Activated naive CD4-positive, alpha-beta T cell treated with anti-CD3 and anti-CD28 coated beads for 36 hours (primary cell): ENCODE measurements at regions not wholly inside any gene's neighbourhood (a gene's known extent, or its start where the extent isn't known, plus 50 kb on each side); places are given as distances from the start of the nearest gene placed in this dataset.

Experiments
- CTCF ChIA-PET: fragments of 350-600 bp; sonication (Branson Sonifier 250); formaldehyde crosslinking; loops from one replicate; lab custom pipeline; 2021; ENCODE audit warnings: antibody characterized with exemption; lab: Charles Lee
- DNase-seq: peaks from one replicate; pipeline ENCODE4 v3.0.0-alpha.2; 2020
- H3K27ac Mint-ChIP-seq: one replicate; pipeline ENCODE4 v1.8.0; 2021; ENCODE audit warnings: mild to moderate bottlenecking, mixed read lengths
- H3K27me3 Mint-ChIP-seq: one replicate; pipeline ENCODE4 v1.8.0; 2021; ENCODE audit warnings: low read depth, mixed read lengths
- H3K36me3 Mint-ChIP-seq: one replicate; pipeline ENCODE4 v1.8.0; 2021; ENCODE audit warnings: low read depth, mixed read lengths
- H3K4me1 Mint-ChIP-seq: one replicate; pipeline ENCODE4 v1.8.0; 2021; ENCODE audit warnings: low read depth, mixed read lengths
- H3K4me3 Mint-ChIP-seq: one replicate; pipeline ENCODE4 v1.8.0; 2021; ENCODE audit warnings: mild to moderate bottlenecking, moderate library complexity, mixed read lengths
- H3K9me3 Mint-ChIP-seq: one replicate; pipeline ENCODE4 v1.8.0; 2021; ENCODE audit warnings: mixed read lengths
- intact Hi-C: fragments of 100-400 bp; cut with micrococcal nuclease; formaldehyde crosslinking; loops from one replicate; pipeline ENCODE4 v1.15.1; 2023

DNA sequence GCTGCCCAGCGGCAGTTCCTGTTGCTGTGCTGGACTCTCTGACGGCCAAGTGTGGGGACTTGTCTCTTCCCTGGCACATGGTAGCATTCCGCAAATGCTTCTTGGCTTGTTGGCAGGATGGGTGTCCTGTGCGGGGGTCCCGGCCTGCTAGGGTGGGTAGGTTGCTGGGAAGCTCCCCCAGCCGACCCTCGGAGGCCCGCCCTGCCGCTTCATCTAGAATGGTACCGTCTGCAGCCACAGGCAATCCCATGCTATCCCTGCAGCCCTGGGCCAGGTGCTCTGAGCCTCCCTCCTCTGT is 78.3 kb upstream of the LHX1 start:
- peaks cover 3% of the 10 kb centered on the region for H3K27me3 Mint-ChIP-seq
- intact Hi-C loops: no loop called here
- H3K4me3 Mint-ChIP-seq: no peak overlapping the region
- H3K4me1 Mint-ChIP-seq: peaks cover under 1% of the 10 kb centered on the region
- H3K9me3 Mint-ChIP-seq: no peaks in the 10 kb centered on the region
- no peak overlapping the region for H3K27ac Mint-ChIP-seq
- CTCF ChIA-PET: no interaction called here
- no peaks in the 10 kb centered on the region for H3K36me3 Mint-ChIP-seq
- DNase-seq: no peak

DNA sequence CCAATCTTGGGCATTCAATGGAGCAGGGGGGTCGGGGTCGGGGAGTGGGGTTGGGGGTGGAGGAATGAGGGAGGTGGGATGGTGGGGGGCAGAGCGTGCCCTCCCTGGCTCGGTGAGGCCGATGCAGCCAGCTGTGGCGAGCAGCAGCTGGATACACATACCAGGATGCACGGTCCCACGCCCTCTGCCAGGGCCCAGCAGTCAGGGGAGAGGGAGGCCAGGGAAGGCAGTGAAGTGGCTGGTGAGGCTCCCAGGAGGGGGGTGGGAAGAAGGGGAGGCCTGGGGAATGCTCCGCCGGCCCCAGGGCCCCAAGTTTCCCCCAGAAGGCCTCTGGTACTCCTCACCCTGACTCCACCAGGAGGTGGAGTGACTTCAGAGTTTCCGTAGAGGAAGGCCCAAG is 77.6 kb upstream of the LHX1 start:
- Mint-ChIP-seq H3K9me3 (no peaks in the 10 kb centered on the region), H3K4me3 (no peak overlapping the region), H3K27me3 (peaks cover 3% of the 10 kb centered on the region), H3K27ac (no peak overlapping the region), H3K36me3 (no peaks in the 10 kb centered on the region), H3K4me1 (no peaks in the 10 kb centered on the region)
- no peak for DNase-seq
- intact Hi-C loops: no loop called here
- CTCF ChIA-PET: no interaction called here

DNA sequence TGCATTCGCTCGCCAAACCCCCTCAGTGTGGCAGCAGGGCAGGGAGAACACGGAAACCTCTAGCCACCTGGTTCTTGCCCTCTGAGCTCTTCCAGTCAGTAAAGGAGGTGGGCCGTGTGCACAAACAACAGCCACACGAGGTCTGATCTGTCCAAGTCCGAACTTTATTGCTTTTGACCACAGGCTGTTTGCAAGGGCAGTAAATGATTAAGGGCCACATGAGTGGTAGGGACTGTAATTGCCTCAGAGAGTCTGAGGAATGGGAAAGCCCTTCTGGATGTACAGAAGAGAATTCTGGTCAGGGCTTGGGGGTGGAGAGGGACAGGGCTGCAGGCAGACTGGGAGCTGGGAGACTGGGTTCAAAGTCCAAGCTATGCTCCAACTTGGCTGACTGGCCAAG is 75.7 kb upstream of the LHX1 start:
- Mint-ChIP-seq H3K27me3 (peaks cover 3% of the 10 kb centered on the region), H3K4me3 (no peak overlapping the region), H3K4me1 (no peaks in the 10 kb centered on the region), H3K9me3 (no peaks in the 10 kb centered on the region), H3K36me3 (no peaks in the 10 kb centered on the region), H3K27ac (no peak overlapping the region)
- CTCF ChIA-PET: no interaction called here
- intact Hi-C loops: no loop called here
- DNase-seq: no peak

DNA sequence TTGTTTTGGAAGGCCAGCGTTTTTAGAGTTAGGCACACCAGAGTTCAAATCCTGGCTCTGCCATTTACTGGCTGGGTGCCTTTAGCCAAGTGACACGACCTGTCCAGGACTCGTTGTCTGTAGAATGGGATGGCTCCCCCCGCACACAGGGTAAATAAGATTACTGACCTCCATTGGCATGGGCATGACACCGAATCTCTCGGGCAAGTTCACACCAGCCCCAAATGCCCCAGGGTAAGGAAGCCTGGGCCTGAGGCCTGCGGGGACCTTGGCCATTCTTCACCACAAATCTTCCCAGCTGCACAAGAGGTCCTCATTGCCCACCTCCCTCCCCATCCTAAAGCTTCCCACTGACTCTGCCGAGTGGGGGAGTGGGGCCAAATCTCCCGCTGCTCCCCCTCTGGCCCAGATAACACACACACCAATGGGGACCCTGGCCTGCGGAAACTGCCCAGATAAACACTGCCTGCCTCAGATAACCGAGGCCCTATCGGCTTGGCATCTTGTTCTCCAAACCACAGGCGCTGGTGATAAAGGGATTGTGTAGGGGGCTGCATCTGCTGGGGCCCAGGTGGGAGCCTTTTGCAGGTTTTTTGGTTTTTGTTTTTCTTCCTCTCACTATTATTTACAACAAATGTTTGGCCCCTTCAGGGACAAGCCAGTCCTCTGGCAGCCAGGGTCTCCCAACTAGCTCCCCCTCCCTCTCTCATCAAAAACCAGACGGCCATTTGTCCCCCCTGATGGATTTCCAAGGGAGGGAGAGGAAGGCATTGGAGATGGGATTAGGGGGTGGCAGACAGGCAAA is 75.0 kb upstream of the LHX1 start:
- no peak for DNase-seq
- H3K36me3 Mint-ChIP-seq: no peaks in the 10 kb centered on the region
- no peak overlapping the region for H3K27ac Mint-ChIP-seq
- peaks cover 3% of the 10 kb centered on the region for H3K27me3 Mint-ChIP-seq
- H3K4me1 Mint-ChIP-seq: no peaks in the 10 kb centered on the region
- H3K9me3 Mint-ChIP-seq: no peaks in the 10 kb centered on the region
- CTCF ChIA-PET: no interaction called here
- no peak overlapping the region for H3K4me3 Mint-ChIP-seq
- intact Hi-C loops: no loop called here

DNA sequence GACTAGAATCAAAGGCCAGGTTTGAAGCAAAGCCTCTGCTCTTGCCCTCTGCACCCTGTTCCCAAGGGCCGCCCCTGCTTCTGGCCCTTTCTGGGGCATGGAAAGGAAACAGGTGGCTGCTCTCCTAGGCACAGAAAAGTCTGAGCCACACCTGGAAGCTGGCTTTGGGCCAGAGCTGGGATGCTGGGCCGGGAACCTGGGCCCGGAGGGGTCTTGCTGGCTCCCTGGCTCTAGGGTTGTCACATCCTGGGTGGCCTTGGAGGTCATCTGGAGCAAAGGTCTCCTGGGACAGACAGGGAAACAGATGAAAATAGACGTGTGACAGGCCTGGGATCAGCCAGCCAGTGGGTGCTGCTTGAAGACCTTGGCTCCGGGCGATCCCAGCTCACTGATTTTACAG is 74.1 kb upstream of the LHX1 start:
- H3K9me3 Mint-ChIP-seq: no peaks in the 10 kb centered on the region
- H3K36me3 Mint-ChIP-seq: no peaks in the 10 kb centered on the region
- no peak for DNase-seq
- intact Hi-C loops: no loop called here
- peaks cover 4% of the 10 kb centered on the region for H3K27me3 Mint-ChIP-seq
- no peaks in the 10 kb centered on the region for H3K4me1 Mint-ChIP-seq
- H3K27ac Mint-ChIP-seq: no peak overlapping the region
- H3K4me3 Mint-ChIP-seq: no peak overlapping the region
- CTCF ChIA-PET: no interaction called here

DNA sequence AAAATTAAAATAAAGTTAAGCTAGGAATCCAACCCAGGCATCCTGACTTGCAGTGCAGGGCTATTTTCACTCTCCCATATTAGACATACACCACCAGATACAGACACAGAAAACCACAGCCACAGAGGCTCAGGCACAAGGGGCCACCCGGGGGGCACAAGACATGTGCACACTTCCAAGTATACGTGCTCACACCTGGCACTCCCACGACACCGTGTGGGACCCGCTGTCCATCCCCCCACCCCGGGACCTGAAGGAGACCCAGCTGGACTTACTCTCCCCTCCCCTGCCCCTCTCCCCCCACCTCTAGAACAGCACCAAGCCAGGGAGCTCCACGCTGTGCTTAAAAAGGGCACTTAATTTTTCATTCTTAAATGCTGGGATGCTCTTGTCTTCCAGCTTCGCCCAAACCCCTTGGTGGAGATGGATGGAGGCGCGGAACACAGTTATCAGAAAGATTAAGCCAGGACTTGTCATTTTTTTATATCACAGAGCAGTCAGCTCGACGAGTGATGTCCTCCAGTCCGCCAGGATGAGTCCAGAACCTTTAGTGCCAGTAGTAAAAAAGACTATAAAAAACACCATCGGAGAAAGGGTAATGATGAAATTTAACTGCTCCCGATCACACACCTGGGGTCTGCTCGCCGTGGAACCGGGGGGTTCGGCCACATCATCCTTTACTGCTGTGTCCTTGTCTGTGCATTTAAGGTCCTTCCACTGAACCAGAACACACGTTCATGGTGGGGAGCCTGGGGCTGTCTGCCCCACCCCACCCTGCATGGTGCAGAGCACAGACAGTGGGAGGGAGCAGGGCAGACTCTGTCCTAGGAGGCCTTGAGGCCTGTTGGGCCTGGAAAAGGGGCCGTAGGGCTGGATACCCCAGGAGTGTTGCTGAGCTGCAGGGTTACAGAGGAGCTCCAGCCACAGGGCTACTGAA is 73.3 kb upstream of the LHX1 start:
- H3K4me3 Mint-ChIP-seq: no peak overlapping the region
- H3K4me1 Mint-ChIP-seq: no peaks in the 10 kb centered on the region
- H3K27ac Mint-ChIP-seq: no peak overlapping the region
- no peaks in the 10 kb centered on the region for H3K9me3 Mint-ChIP-seq
- CTCF ChIA-PET: no interaction called here
- intact Hi-C loops: no loop called here
- DNase-seq: no peak
- peaks cover 4% of the 10 kb centered on the region for H3K27me3 Mint-ChIP-seq
- H3K36me3 Mint-ChIP-seq: no peaks in the 10 kb centered on the region

DNA sequence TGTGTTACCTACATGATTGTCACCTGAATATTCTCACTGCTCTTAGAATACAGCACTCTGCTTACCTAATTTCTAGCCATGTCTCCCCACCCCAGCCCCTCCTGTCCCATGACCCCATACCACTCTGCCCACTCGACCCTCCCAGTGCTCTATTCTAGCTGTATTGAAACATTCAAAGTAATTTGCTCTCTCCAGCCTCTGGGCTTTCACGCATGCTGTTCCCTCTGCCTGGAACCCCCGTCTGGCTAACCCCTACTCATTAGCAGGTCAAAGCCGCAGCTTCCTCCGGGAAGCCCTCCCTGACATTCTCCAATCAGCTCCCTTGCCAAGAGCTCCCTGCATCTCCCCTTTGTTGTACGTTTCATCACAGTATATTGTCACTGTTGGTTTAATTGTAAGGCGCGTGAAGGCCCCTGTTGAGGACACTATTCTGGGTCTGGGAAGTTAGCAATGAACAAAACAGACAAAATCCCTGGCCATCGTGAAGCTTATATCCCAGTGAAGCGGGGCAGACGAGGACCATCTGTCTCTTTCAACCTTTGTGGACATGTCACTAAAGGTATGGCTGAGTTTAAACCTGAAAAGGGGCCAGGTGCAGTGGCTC is 72.3 kb upstream of the LHX1 start:
- CTCF ChIA-PET: no interaction called here

DNA sequence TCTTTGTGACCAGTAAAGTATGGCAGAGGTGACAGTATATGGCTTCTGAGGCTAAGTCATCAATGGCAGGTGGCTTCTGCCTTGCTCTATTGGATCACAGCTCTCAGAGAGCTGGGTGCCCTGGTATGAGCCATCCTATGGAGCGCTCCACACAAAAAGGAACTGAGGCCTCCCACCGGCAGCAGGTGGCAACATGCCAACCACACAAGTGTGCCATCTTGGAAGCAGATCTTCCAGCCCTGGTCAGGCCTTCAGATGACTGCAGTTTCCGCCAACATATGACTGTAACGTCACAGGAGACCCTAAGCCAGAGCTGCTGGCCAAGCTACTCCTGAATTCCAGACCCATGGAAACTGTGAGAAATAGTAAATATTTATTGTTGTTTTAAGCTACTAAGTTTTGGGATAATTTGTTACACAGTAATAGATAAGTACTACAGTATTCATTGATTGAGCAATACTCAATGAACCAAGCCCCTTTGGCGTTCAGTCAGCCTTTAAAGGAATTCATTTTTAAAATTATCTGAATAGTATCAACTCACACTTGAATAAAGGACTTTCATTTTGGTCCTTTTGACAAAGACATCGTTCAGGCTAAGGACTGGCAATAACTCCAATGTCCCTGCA is 69.4 kb upstream of the LHX1 start:
- Mint-ChIP-seq H3K27ac (no peak overlapping the region), H3K27me3 (peaks cover 4% of the 10 kb centered on the region), H3K4me1 (no peaks in the 10 kb centered on the region), H3K36me3 (no peaks in the 10 kb centered on the region), H3K4me3 (no peak overlapping the region), H3K9me3 (peaks cover 4% of the 10 kb centered on the region)
- no peak for DNase-seq
- intact Hi-C loops: no loop called here
- CTCF ChIA-PET: no interaction called here

More for the DNA sequence above, 72.3 kb upstream of the LHX1 start:
- Mint-ChIP-seq H3K27me3 (peaks cover 4% of the 10 kb centered on the region), H3K4me3 (no peak overlapping the region), H3K27ac (no peak overlapping the region), H3K4me1 (no peaks in the 10 kb centered on the region), H3K36me3 (no peaks in the 10 kb centered on the region), H3K9me3 (no peaks in the 10 kb centered on the region)
- no peak for DNase-seq
- intact Hi-C loops: no loop called here

DNA sequence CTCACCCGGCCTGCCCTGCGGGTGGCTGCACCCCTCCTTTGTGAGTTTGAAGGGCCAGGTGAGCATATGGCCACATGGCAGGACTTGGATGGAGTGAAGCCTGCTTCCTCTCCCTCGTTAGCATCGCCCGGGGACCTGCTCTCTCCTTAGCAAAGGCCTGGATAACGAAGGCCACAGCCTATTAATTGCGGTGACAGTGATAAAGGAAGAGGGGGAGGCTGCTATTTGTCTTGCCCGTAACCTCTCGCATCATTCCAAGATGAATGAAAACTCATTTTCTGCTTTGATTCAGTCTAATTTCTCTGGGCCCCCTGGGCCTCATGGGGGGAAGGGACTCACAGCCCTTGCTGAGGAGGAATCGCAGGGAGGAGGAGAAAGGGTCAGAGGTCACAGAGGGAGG is 68.5 kb upstream of the LHX1 start:
- CTCF ChIA-PET: no interaction called here
- DNase-seq: no peak
- Mint-ChIP-seq H3K36me3 (no peaks in the 10 kb centered on the region), H3K4me3 (no peak overlapping the region), H3K9me3 (peaks cover 4% of the 10 kb centered on the region), H3K4me1 (no peaks in the 10 kb centered on the region), H3K27me3 (peaks cover 4% of the 10 kb centered on the region), H3K27ac (no peak overlapping the region)
- intact Hi-C loops: no loop called here

DNA sequence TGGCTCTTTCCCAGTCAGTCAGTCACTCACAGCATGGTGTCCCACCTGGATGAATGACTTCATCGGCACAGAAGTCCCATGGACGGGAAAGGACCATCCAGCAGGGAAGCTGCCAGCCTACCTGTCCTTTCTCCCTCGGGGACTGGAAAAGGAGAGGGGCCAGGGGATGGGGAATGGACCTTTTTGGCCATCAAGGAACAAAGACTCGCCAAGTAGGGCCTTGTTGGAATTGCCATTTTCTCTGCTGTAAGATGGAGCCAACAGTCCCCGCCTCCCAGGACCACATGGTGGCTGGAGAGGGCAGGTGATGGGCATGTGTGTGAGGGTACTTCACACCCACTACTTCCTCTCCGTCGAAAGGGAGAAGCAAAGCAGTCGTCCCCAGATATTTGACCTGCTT is 67.8 kb upstream of the LHX1 start:
- CTCF ChIA-PET: no interaction called here
- no peak overlapping the region for H3K4me3 Mint-ChIP-seq
- no peaks in the 10 kb centered on the region for H3K36me3 Mint-ChIP-seq
- intact Hi-C loops: no loop called here
- H3K27ac Mint-ChIP-seq: no peak overlapping the region
- H3K27me3 Mint-ChIP-seq: peaks cover 4% of the 10 kb centered on the region
- no peak for DNase-seq
- H3K9me3 Mint-ChIP-seq: peaks cover 4% of the 10 kb centered on the region
- H3K4me1 Mint-ChIP-seq: no peaks in the 10 kb centered on the region

DNA sequence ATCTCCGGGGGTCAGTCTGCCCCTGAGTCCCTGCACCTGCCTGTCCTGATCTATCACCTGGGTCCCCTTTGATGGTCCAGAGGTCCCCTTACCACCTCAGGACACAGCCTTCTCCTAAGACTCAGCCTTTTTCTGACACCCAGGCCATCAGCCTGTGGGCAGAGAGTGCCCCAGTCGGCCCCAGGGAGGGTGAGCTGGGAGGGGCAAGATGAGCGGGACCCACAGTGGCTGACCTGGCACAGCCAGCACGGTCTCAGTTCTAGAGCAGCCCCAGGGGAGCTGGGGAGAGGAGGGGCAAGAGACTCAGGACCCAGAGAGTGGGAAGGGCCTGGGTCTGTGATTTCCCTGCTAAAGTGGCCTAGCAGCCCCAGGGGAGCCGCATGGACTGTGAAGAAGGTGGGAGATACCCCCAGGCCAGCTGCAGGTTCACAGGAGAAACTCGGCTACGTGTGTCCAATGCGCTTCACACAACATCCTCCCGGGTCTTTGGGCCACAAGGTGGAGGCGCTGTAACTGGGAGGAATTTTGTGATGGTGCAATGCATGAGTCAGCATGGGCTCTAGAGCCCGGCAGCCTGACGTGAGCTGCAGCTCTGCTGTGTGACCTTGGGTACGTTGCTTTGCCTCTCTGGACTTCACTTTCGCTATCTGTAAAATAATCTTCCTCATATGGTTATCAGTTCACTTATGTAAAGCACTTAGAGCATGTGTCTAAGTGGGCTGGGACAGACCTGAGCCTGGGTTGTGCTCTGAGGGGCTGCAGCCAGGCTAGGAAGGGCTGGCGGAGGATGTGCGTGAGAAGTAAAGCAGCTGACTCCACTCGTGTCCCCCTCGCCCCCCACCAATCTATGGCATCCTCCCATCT is 67.2 kb upstream of the LHX1 start:
- H3K4me1 Mint-ChIP-seq: no peaks in the 10 kb centered on the region
- peaks cover 4% of the 10 kb centered on the region for H3K9me3 Mint-ChIP-seq
- no peaks in the 10 kb centered on the region for H3K36me3 Mint-ChIP-seq
- peaks cover 4% of the 10 kb centered on the region for H3K27me3 Mint-ChIP-seq
- no peak overlapping the region for H3K4me3 Mint-ChIP-seq
- peak; percentile 11 for DNase-seq
- CTCF ChIA-PET: no interaction called here
- intact Hi-C loops: no loop called here
- no peak overlapping the region for H3K27ac Mint-ChIP-seq

DNA sequence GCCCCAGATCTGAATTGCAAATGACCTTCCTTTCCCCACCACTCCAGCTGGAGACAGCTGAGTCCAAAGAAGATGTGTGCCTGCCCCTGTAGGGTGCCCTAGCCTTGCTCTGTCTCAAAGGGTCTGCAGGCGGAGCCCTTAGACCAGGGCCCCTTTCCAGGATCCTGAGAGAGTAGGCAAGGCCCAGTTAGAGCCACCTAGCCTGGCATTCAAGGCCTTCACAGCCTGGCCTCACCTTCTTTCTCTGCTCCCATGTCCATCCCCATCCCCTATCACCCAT is 66.6 kb upstream of the LHX1 start:
- no peak for DNase-seq
- no peaks in the 10 kb centered on the region for H3K36me3 Mint-ChIP-seq
- H3K9me3 Mint-ChIP-seq: peaks cover 4% of the 10 kb centered on the region
- intact Hi-C loops: no loop called here
- H3K27me3 Mint-ChIP-seq: peaks cover 4% of the 10 kb centered on the region
- no peak overlapping the region for H3K4me3 Mint-ChIP-seq
- no peaks in the 10 kb centered on the region for H3K4me1 Mint-ChIP-seq
- CTCF ChIA-PET: no interaction called here
- no peak overlapping the region for H3K27ac Mint-ChIP-seq
